ENCODE measurements at regions not wholly inside any gene's neighbourhood (a gene's known extent, or its start where the extent isn't known, plus 50 kb on each side); places are given as distances from the start of the nearest gene placed in this dataset.

- Histone ChIP-seq H3K4me1 (ENCODE audit: insufficient read depth, low read length) (no peaks in the 10 kb centered on the region), H3K9ac (ENCODE audit: insufficient read depth, low read depth, low read length) (no peak overlapping the region), H2AFZ (ENCODE audit: low read length) (no peak overlapping the region), H3K36me3 (replicated peaks in 1 of 2; ENCODE audit: control insufficient read depth in 1 of 2, insufficient read depth in 2 of 2, low read length in 2 of 2) (no peaks in the 10 kb centered on the region), H3K79me2 (ENCODE audit: insufficient read depth, low read length) (no peaks in the 10 kb centered on the region), H3K27me3 (ENCODE audit: control insufficient read depth in 1 of 2, insufficient read depth in 2 of 2, low read length in 2 of 2) (no peaks in the 10 kb centered on the region), H3K9me3 (ENCODE audit: low read length) (no peaks in the 10 kb centered on the region), H3K27ac (ENCODE audit: extremely low read length, insufficient read depth, low read length) (no peak overlapping the region), H3K4me3 (replicated peaks in 1 of 3; ENCODE audit: insufficient read depth in 1 of 3, low read depth in 2 of 3, low read length in 3 of 3) (no peak overlapping the region), H3K4me2 (ENCODE audit: low read depth, low read length) (no peak overlapping the region), H4K20me1 (ENCODE audit: insufficient read depth, low read length) (no peaks in the 10 kb centered on the region)
- ATAC-seq (no peak), DNase-seq (ENCODE audit: low spot score) (no peak), FAIRE-seq (no peak)
- 0% methylated on average over 2 of the region's 2 CpGs for WGBS (ENCODE audit: low lambda C conversion rate)
- in situ Hi-C loops (cut with HindIII; ENCODE audit: extremely low pct_ligation_motif_present, low pct_unique_long_range_greater_than_20kb) (no loop called here), intact Hi-C loops (cut with micrococcal nuclease; ENCODE audit: unreplicated experiment) (no loop called here)
- POLR2A ChIA-PET: no interaction called here
- no TSS peak for BruUV-seq (replicated peaks)
- CTCF ChIA-PET (ENCODE audit: low intra/inter-chr PET ratio, low total read pairs): no interaction called here
- TF ChIP-seq MLX (CRISPR knock-in tag; IDR thresholded peaks at IDR 0.05) (no peak), TOPORS (CRISPR knock-in tag; IDR thresholded peaks at IDR 0.05) (no peak), MED13 (CRISPR knock-in tag; IDR thresholded peaks at IDR 0.05) (no peak), PAF1 (CRISPR knock-in tag; IDR thresholded peaks at IDR 0.05) (no peak), ELF3 (CRISPR knock-in tag; IDR thresholded peaks at IDR 0.05) (no peak), NFIB (CRISPR knock-in tag; IDR thresholded peaks at IDR 0.05; ENCODE audit: borderline replicate concordance) (no peak), BCLAF1 (IDR thresholded peaks at IDR 0.05) (no peak), ZNF574 (CRISPR knock-in tag; IDR thresholded peaks at IDR 0.05) (no peak), MLXIP (CRISPR knock-in tag; IDR thresholded peaks at IDR 0.05; ENCODE audit: borderline replicate concordance) (no peak)
These were observed 791.0 kb downstream of the FAM181B start for GRCh38 chr11:81942646-81943045.
